Upper lobe of left lung (tissue), 4 donors: ENCODE measurements at regions not wholly inside any gene's neighbourhood (a gene's known extent, or its start where the extent isn't known, plus 50 kb on each side); places are given as distances from the start of the nearest gene placed in this dataset.

ENCODE experiments used
- EP300 ChIP-seq, 4 donors: sonication (generic); formaldehyde crosslinking; IDR thresholded peaks; one replicate each; pipeline ENCODE4 v1.5.1; 2017; ENCODE audit warnings: antibody characterized with exemption in 4 of 4, control low read depth in 2 of 4
- POLR2A ChIP-seq, 4 donors: fragments of 450-650 bp; IDR thresholded peaks; one replicate each; pipeline ENCODE4 v1.5.1; 2016 to 2017; ENCODE audit warnings: antibody characterized with exemption in 4 of 4, mild to moderate bottlenecking in 2 of 4
- POLR2AphosphoS5 ChIP-seq, 2 donors: sonication (generic); formaldehyde crosslinking; IDR thresholded peaks; one replicate each; pipeline ENCODE4 v1.5.1; 2017; ENCODE audit warnings: antibody characterized with exemption in 2 of 2
- TF ChIP-seq, protein P1 (sequence below), 6 experiments: fragments of 450-650 bp in 4 of 6; fragments of 200-600 bp in 2 of 6; sonication (generic) in 2 of 6; IDR thresholded peaks; one replicate each; pipeline ENCODE4 v1.5.1; 2016 to 2019; ENCODE audit warnings: antibody characterized with exemption in 6 of 6

DNA sequence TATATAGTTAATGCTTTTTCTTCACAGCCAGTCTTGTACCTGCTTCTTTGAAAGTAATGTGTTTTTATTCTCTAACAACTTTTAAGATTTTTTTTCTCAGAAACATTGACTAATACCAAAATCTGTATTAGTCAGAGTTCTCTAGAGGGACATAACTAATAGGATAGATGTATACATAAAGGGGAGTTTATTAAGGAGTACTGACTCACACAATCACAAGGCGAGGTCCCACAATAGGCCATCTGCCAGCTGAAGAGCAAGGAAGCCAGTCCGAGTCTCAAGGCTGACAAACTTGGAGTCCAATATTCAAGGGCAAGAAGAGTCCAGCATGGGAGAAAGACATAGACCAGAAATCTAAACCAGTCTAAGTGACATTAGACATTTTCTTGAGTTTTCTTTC, 140.0 kb downstream of the RAB38 start:
- TF ChIP-seq POLR2A (IDR thresholded peaks at IDR 0.05) (no peak), POLR2AphosphoS5 (IDR thresholded peaks at IDR 0.05) (no peak), EP300 (IDR thresholded peaks at IDR 0.05) (no peak)
- TF ChIP-seq, protein P1, sequence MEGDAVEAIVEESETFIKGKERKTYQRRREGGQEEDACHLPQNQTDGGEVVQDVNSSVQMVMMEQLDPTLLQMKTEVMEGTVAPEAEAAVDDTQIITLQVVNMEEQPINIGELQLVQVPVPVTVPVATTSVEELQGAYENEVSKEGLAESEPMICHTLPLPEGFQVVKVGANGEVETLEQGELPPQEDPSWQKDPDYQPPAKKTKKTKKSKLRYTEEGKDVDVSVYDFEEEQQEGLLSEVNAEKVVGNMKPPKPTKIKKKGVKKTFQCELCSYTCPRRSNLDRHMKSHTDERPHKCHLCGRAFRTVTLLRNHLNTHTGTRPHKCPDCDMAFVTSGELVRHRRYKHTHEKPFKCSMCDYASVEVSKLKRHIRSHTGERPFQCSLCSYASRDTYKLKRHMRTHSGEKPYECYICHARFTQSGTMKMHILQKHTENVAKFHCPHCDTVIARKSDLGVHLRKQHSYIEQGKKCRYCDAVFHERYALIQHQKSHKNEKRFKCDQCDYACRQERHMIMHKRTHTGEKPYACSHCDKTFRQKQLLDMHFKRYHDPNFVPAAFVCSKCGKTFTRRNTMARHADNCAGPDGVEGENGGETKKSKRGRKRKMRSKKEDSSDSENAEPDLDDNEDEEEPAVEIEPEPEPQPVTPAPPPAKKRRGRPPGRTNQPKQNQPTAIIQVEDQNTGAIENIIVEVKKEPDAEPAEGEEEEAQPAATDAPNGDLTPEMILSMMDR (IDR thresholded peaks at IDR 0.05): no peak
